HepG2 (cell line): ENCODE measurements at regions not wholly inside any gene's neighbourhood (a gene's known extent, or its start where the extent isn't known, plus 50 kb on each side); places are given as distances from the start of the nearest gene placed in this dataset.

Experiments used
- EP300 ChIP-seq, 3 experiments: sonication (generic) in 1 of 3; formaldehyde crosslinking in 1 of 3; IDR thresholded peaks; 2 replicates each; pipeline versions ENCODE4 v1.5.1 to v1.6.1; 2011 to 2020; ENCODE audit warnings: low read depth in 2 of 3, low read length in 2 of 3, borderline replicate concordance in 1 of 3, improper control_type of control experiment in 1 of 3, mild to moderate bottlenecking in 1 of 3, missing genetic modification reagents in 1 of 3, moderate library complexity in 1 of 3
- FOXA1 ChIP-seq, 2 experiments: fragments of 450-650 bp in 1 of 2; sonication (generic) in 1 of 2; formaldehyde crosslinking in 1 of 2; IDR thresholded peaks; 2 replicates each; pipeline versions ENCODE4 v1.4.0 to v1.6.1; 2016 to 2020; ENCODE audit warnings: missing genetic modification reagents in 1 of 2
- GATAD2A ChIP-seq: IDR thresholded peaks from 2 replicates; pipeline ENCODE4 v1.6.1; 2016
- MEIS1 ChIP-seq: sonication (generic); formaldehyde crosslinking; IDR thresholded peaks from 2 replicates; pipeline ENCODE4 v1.9.0; 2021; ENCODE audit warnings: mild to moderate bottlenecking, missing genetic modification reagents, moderate library complexity, borderline replicate concordance
- ZBTB33 ChIP-seq: sonication (generic); formaldehyde crosslinking; IDR thresholded peaks from 2 replicates; pipeline ENCODE4 v1.4.0; 2020; ENCODE audit warnings: missing genetic modification reagents
- ZBTB49 ChIP-seq: sonication (generic); formaldehyde crosslinking; IDR thresholded peaks from 2 replicates; pipeline ENCODE4 v1.4.0; 2020; ENCODE audit warnings: missing genetic modification reagents, borderline replicate concordance
- ZC3H13 ChIP-seq: sonication (generic); formaldehyde crosslinking; IDR thresholded peaks from 2 replicates; pipeline ENCODE4 v1.8.1; 2023; ENCODE audit warnings: mild to moderate bottlenecking, missing genetic modification reagents, moderate library complexity
- ZNF24 ChIP-seq: fragments of 450-650 bp; IDR thresholded peaks from 2 replicates; pipeline ENCODE4 v1.6.1; 2017; ENCODE audit warnings: antibody characterized with exemption, mild to moderate bottlenecking
- ZNF44 ChIP-seq: sonication (generic); formaldehyde crosslinking; IDR thresholded peaks from 2 replicates; pipeline ENCODE4 v1.5.1; 2020; ENCODE audit warnings: mild to moderate bottlenecking, missing genetic modification reagents
- TF ChIP-seq, protein P1 (sequence below): sonication (generic); formaldehyde crosslinking; IDR thresholded peaks from 2 replicates; pipeline ENCODE4 v1.5.0; 2020; ENCODE audit warnings: mild to moderate bottlenecking, missing genetic modification reagents, moderate library complexity
- TF ChIP-seq, protein P2 (sequence below): sonication (generic); formaldehyde crosslinking; IDR thresholded peaks from 2 replicates; pipeline ENCODE4 v1.9.0; 2021; ENCODE audit warnings: missing genetic modification reagents, borderline replicate concordance

DNA sequence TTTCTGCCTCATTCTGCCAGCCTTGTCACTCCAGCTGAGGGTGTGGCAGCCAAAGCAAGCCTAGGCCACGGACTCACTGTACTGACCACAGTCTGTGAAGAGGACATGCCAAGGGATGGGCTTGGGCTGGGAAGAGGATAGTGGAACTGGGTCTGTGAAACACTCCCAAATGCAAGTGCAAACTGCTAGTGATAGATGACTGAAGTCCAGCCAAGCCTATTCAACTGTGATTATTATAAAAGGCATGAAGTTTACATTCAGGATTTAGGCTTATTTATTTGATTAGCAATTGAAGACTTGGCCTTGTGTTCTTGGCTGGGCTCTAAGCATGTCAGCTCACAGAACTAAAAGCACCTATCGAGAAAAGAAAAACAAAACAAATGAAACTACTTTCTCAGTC is 84.9 kb upstream of the UBE2E1 start:
- TF ChIP-seq ZC3H13 (CRISPR knock-in tag) (no peak), MEIS1 (CRISPR knock-in tag) (no peak), ZBTB33 (CRISPR knock-in tag) (no peak), ZBTB49 (CRISPR knock-in tag) (no peak), ZNF44 (CRISPR knock-in tag) (no peak), EP300 (IDR thresholded peaks at IDR 0.05; ENCODE audit: low read depth in 2 of 2, low read length in 2 of 2) (no peak), EP300 (CRISPR knock-in tag; IDR thresholded peaks at IDR 0.05; ENCODE audit: borderline replicate concordance) (no peak), ZNF24 (no peak), GATAD2A (CRISPR knock-in tag) (no peak), FOXA1 (IDR thresholded peaks at IDR 0.05) (no peak), FOXA1 (CRISPR knock-in tag; IDR thresholded peaks at IDR 0.05) (no peak)
- TF ChIP-seq, protein P1, sequence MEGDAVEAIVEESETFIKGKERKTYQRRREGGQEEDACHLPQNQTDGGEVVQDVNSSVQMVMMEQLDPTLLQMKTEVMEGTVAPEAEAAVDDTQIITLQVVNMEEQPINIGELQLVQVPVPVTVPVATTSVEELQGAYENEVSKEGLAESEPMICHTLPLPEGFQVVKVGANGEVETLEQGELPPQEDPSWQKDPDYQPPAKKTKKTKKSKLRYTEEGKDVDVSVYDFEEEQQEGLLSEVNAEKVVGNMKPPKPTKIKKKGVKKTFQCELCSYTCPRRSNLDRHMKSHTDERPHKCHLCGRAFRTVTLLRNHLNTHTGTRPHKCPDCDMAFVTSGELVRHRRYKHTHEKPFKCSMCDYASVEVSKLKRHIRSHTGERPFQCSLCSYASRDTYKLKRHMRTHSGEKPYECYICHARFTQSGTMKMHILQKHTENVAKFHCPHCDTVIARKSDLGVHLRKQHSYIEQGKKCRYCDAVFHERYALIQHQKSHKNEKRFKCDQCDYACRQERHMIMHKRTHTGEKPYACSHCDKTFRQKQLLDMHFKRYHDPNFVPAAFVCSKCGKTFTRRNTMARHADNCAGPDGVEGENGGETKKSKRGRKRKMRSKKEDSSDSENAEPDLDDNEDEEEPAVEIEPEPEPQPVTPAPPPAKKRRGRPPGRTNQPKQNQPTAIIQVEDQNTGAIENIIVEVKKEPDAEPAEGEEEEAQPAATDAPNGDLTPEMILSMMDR (CRISPR knock-in tag): no peak
- TF ChIP-seq, protein P2, sequence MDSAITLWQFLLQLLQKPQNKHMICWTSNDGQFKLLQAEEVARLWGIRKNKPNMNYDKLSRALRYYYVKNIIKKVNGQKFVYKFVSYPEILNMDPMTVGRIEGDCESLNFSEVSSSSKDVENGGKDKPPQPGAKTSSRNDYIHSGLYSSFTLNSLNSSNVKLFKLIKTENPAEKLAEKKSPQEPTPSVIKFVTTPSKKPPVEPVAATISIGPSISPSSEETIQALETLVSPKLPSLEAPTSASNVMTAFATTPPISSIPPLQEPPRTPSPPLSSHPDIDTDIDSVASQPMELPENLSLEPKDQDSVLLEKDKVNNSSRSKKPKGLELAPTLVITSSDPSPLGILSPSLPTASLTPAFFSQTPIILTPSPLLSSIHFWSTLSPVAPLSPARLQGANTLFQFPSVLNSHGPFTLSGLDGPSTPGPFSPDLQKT (CRISPR knock-in tag): no peak
